ENCODE measurements at regions not wholly inside any gene's neighbourhood (a gene's known extent, or its start where the extent isn't known, plus 50 kb on each side); places are given as distances from the start of the nearest gene placed in this dataset.

DNA sequence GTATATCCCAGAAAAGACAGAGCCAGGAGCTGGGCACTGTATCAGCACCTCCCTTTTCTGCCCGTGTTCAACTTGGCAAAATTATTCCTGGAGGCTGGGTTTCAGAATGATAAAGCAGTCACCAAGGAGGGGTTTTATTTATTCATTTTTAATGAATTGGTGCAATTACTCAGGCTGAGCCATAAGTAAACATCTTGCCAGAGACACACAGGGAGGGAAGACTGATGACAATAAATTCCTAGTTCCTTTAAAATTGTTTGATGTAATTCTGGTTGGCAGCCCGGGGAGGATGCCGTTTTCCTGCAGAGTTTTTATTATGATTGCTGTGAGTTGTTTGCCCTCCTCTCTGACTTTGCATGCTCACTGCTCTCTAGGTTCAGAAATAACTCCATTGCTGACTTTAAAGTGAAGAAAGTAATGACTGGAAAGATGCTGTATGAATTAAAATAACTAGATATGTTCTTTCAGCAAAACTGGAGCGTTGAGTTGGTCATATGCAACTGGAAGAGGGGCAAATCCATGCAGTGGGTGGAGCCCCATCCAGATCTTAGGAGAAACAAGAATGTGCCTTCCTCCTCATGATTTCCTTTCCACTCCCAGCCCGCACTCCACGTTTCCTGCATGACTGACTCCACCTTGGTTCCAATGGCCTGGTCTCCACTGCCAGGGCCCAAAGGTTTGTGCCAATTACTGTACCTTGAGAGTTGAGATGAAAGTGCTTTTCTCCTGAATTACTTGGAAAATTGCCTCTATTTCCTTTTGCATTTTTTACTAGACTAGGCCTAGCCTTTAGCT lies 182.1 kb downstream of the RFC3 start:
- WGBS, 4 donors: 27 to 58% (median 45%) methylated on average over 6 of the region's 6 CpGs
- Histone ChIP-seq H3K27me3 (no peaks in the 10 kb centered on the region), H3K9me3 (replicated peaks in 1 of 3) (no peaks in the 10 kb centered on the region), H3K36me3 (replicated peaks in 1 of 2) (no peaks in the 10 kb centered on the region), H3K27ac (no peak overlapping the region), H3K4me3 (no peak overlapping the region), H3K4me1 (replicated peaks in 1 of 2) (no peaks in the 10 kb centered on the region)
- intact Hi-C loops (cut with DNase I): no loop called here
- TF ChIP-seq POLR2A (IDR thresholded peaks at IDR 0.05): no peak
- TF ChIP-seq, protein P1, sequence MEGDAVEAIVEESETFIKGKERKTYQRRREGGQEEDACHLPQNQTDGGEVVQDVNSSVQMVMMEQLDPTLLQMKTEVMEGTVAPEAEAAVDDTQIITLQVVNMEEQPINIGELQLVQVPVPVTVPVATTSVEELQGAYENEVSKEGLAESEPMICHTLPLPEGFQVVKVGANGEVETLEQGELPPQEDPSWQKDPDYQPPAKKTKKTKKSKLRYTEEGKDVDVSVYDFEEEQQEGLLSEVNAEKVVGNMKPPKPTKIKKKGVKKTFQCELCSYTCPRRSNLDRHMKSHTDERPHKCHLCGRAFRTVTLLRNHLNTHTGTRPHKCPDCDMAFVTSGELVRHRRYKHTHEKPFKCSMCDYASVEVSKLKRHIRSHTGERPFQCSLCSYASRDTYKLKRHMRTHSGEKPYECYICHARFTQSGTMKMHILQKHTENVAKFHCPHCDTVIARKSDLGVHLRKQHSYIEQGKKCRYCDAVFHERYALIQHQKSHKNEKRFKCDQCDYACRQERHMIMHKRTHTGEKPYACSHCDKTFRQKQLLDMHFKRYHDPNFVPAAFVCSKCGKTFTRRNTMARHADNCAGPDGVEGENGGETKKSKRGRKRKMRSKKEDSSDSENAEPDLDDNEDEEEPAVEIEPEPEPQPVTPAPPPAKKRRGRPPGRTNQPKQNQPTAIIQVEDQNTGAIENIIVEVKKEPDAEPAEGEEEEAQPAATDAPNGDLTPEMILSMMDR (IDR thresholded peaks at IDR 0.05): no peak
- DNase-seq: no peak

DNA sequence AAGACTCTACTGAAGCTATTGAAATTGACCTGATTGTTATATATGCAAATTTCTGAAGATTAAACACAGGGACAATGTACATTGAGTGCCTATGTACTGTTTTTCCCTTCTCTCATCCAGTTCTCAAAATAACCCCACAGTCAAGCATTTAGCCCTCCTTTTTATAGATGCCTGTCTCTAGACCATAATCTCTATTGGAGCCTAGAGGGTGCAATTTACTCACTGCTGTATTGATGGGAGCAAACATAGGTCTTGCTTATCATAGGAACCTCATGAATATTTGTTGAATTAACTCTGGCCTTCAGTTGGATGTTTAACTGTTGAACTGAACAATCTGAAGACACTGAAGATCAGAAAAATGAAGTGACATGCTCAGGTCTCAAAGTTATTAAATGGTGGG lies 183.0 kb downstream of the RFC3 start:
- no peak overlapping the region for H3K4me3 ChIP-seq
- H3K27ac ChIP-seq: no peak overlapping the region
- TF ChIP-seq, protein P1 (IDR thresholded peaks at IDR 0.05): no peak
- no peak for TF ChIP-seq POLR2A (IDR thresholded peaks at IDR 0.05)
- intact Hi-C loops (cut with DNase I): no loop called here
- no peak for DNase-seq
- H3K27me3 ChIP-seq: no peaks in the 10 kb centered on the region
- no peaks in the 10 kb centered on the region for H3K9me3 ChIP-seq (replicated peaks in 1 of 3)
- H3K4me1 ChIP-seq (replicated peaks in 1 of 2): no peaks in the 10 kb centered on the region
- H3K36me3 ChIP-seq (replicated peaks in 1 of 2): no peaks in the 10 kb centered on the region

DNA sequence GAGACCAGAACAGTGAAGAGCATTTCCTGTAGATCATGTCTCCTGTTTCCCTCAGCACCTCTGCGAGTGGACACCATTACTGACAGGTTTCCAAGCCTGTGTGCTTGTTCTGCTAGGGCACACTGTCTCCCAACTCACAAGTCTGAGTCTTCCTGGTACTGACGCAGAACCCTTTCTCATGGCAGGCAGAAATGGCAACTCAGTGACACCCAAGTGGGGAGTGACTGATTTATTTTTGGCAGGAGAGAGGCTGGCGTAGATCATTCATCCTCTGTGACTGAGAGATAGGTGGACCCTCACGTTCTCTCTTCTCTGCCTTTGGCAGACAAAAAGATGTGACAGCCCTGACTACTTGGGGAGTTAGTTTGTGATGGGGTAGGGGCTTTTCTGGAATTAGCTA lies 183.4 kb downstream of the RFC3 start:
- intact Hi-C loops (cut with DNase I): no loop called here
- DNase-seq: no peak
- TF ChIP-seq, protein P1 (IDR thresholded peaks at IDR 0.05): no peak
- no peak for TF ChIP-seq POLR2A (IDR thresholded peaks at IDR 0.05)
- Histone ChIP-seq H3K9me3 (replicated peaks in 1 of 3) (no peaks in the 10 kb centered on the region), H3K27me3 (no peaks in the 10 kb centered on the region), H3K4me3 (no peak overlapping the region), H3K36me3 (replicated peaks in 1 of 2) (no peaks in the 10 kb centered on the region), H3K4me1 (replicated peaks in 1 of 2) (no peaks in the 10 kb centered on the region), H3K27ac (no peak overlapping the region)
- 90 to 93% (median 92%) methylated on average over 4 of the region's 4 CpGs for whole genome bisulfite sequencing, 4 donors

DNA sequence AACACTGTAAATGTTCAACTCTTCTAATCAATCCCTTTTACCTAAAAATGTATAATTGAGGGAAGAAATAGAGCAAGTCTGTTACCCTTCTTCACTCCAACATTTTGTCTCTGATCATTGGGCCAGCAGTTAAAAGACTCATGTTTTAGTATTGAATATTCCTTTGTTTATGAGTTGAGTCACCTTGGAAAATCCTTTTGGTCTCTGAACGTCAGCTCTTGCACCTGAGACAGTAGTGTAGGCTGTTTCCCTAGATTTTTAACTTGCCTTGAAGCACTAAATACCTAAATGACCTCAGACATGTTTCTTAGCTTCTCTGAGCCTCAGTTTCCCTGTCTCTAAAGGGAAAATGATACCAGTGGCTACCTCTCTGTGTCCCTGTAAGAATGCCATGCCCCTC lies 184.2 kb downstream of the RFC3 start:
- DNase-seq: no peak
- Histone ChIP-seq H3K27ac (no peak overlapping the region), H3K9me3 (replicated peaks in 1 of 3) (no peaks in the 10 kb centered on the region), H3K4me1 (replicated peaks in 1 of 2) (no peaks in the 10 kb centered on the region), H3K4me3 (no peak overlapping the region), H3K36me3 (replicated peaks in 1 of 2) (no peaks in the 10 kb centered on the region), H3K27me3 (no peaks in the 10 kb centered on the region)
- intact Hi-C loops (cut with DNase I): no loop called here
- TF ChIP-seq, protein P1 (IDR thresholded peaks at IDR 0.05): no peak
- no peak for TF ChIP-seq POLR2A (IDR thresholded peaks at IDR 0.05)
- WGBS, 4 donors: 58 to 80% (median 69%) methylated on average over 1 of the region's 1 CpG
